DOHH2 (cell line): ENCODE measurements at regions not wholly inside any gene's neighbourhood (a gene's known extent, or its start where the extent isn't known, plus 50 kb on each side); places are given as distances from the start of the nearest gene placed in this dataset.

Source experiments
- CTCF ChIP-seq: fragments of 200-600 bp; sonication (generic); IDR thresholded peaks from one replicate; pipeline ENCODE4 v1.5.1; 2014; ENCODE audit warnings: antibody characterized with exemption, mild to moderate bottlenecking, low read depth, low read length; ENCODE audit not compliant: poor library complexity, severe bottlenecking
- EZH2phosphoT487 ChIP-seq: fragments of 200-600 bp; sonication (generic); IDR thresholded peaks from 2 replicates; pipeline ENCODE4 v1.6.1; 2017; ENCODE audit warnings: borderline replicate concordance, mild to moderate bottlenecking, antibody characterized with exemption, low read length, moderate library complexity, mixed read lengths

GRCh38 chr7:26483843-26484242 lies 192.2 kb downstream of the SNX10 start:
- TF ChIP-seq CTCF (no peak), EZH2phosphoT487 (no peak)
